Prostate gland (tissue), 2 donors: ENCODE measurements at regions not wholly inside any gene's neighbourhood (a gene's known extent, or its start where the extent isn't known, plus 50 kb on each side); places are given as distances from the start of the nearest gene placed in this dataset.

Source experiments
- POLR2A ChIP-seq: fragments of 450-650 bp; IDR thresholded peaks from one replicate; pipeline ENCODE4 v1.6.1; 2016; ENCODE audit warnings: antibody characterized with exemption, mild to moderate bottlenecking
- TF ChIP-seq, protein P1 (sequence below), 4 experiments: fragments of 200-600 bp in 2 of 4; fragments of 450-650 bp in 2 of 4; sonication (generic) in 2 of 4; IDR thresholded peaks; 1 replicate in 3 of 4; 2 replicates in 1 of 4; pipeline ENCODE4 v1.5.1; 2016 to 2019; ENCODE audit warnings: antibody characterized with exemption in 4 of 4, mild to moderate bottlenecking in 2 of 4, moderate library complexity in 2 of 4

DNA sequence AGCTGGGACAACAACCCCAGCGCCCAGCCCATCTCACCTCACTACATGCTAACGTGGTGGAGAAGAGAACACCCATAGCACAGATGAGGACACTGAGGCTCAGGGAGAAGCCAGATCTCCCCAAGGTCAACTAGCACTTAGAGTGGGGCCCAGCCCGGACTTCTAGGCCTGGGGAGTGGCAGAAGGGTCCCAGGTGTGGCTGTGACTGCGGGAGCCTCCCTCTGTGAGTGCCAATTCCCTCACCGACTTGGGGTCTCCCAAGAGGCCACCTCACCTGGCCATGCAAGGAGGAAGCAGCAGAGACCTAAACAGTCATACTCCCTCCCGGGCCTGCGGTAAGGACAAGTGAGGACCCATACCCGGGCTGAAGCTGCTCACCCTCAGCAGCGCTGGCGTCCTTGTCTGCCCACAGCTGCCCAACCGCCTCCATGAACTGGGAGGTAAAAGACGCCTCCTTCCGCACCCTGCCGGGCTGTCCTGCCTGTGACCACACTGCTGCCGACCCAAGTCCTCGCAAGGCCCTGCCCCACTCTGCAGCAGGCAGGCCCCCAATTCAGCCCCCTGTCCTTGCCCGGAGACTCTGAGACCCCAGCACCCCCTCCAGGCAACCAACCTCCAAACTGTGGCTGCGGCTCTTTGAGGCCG is 93.2 kb upstream of the RTL6 start:
- TF ChIP-seq POLR2A: no peak
- TF ChIP-seq, protein P1, sequence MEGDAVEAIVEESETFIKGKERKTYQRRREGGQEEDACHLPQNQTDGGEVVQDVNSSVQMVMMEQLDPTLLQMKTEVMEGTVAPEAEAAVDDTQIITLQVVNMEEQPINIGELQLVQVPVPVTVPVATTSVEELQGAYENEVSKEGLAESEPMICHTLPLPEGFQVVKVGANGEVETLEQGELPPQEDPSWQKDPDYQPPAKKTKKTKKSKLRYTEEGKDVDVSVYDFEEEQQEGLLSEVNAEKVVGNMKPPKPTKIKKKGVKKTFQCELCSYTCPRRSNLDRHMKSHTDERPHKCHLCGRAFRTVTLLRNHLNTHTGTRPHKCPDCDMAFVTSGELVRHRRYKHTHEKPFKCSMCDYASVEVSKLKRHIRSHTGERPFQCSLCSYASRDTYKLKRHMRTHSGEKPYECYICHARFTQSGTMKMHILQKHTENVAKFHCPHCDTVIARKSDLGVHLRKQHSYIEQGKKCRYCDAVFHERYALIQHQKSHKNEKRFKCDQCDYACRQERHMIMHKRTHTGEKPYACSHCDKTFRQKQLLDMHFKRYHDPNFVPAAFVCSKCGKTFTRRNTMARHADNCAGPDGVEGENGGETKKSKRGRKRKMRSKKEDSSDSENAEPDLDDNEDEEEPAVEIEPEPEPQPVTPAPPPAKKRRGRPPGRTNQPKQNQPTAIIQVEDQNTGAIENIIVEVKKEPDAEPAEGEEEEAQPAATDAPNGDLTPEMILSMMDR (IDR thresholded peaks at IDR 0.05): no peak
